Mucosa of gallbladder (tissue), 1 donor: ENCODE measurements at regions not wholly inside any gene's neighbourhood (a gene's known extent, or its start where the extent isn't known, plus 50 kb on each side); places are given as distances from the start of the nearest gene placed in this dataset.

Experiments used
- DNase-seq: peaks from one replicate; pipeline ENCODE4 v3.0.0-alpha.2; 2020; ENCODE audit warnings: low spot score
- donor health status: DM: no; HTN: no; CAD: no.

DNA sequence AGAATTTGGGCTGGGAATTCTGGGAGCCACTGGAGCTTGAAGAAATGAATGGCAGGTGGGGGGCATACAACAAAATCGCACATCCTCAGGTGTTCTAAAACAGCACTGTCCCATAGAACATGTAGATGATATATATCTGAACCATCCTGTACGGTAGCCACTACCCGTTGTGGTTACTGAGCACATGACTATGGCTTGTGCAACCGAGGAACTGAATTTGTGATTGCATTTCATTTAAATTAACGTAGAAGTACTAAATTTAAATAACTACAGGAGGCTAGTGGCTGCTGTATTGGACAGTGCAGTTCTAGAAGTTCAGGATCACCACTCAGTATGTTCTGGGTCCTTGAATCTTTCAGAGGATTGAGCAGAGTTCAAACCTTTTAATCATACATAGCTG lies 172.4 kb downstream of the PHETA1 start:
- DNase-seq: no peak

DNA sequence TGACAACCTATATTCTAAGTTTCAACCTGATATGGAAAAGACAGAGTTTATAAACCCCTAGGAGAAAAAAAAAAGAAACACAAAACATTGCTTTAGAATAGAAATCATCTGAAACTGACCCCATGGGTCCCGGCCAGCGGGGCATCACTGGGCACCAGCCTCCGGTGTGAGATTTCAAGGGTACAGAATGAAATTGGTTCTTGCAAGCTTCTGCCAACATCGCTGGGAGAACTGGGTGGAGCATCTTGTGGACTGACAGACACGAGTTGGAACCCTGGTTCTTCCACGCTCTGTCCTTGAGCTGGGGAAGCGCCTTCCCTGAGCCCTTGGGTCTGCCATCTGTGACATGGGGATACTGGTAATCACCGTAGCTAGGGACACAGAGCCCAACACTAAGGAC lies 173.6 kb downstream of the PHETA1 start:
- DNase-seq: no peak

GRCh38 chr12:111194703-111195051 lies 174.2 kb downstream of the PHETA1 start:
- DNase-seq: no peak

DNA sequence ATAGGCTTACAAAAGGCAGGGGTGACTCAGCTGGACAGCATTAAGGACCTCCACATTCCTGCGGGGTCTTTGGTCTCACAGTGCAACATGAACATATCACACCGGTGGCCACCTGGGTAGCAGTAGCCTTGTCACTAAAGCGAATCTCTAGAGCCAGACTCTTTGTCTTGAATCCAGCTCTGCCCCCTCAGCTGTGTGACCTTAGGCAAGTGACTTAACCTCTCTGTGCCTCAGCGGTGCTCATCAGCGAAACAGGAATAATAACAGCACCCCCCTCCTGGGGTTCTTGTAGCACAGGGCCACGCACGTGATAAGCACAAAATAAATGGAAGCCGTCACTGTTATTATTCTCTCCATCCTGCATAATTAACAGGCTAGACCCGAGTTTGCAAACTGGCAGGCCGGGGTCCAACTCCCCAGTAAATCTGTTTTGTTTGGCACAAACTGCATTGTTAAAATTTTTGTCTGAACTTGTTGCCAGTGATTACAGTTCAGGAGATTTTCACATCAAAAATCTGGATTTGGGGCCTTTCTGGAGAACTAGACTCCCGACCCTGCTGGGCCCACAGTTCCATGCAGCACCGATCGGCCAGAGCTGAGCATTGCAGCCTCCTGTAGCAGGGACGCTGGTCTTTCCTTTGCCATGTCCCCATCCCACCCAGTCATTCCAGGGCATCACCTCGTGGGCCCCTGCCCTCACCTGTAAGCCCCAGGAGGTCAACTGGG lies 174.8 kb downstream of the PHETA1 start:
- DNase-seq: no peak

GRCh38 chr12:111193496-111193895 lies 175.4 kb downstream of the PHETA1 start:
- DNase-seq: no peak

- no peak for DNase-seq
Observed at GRCh38 chr12:111193067-111193466, 175.8 kb downstream of the PHETA1 start.

DNA sequence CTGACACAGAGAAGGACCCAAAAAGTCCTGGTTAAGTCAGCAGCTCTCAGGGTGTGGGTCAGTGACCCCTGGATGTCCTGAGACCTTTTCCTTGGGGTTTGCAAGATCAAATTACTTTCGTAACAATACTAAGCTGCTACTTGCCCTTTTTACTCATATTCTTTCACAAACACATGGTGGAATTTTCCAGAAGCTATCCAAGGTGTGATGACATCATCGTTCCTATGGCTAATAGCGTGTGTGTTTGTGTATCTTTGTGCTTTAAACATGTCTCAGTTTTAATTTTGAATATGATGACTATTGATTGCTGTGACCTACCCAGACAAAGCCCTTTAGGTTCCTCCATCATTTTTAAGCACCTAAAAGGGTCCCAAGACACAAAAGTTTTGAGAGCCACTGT lies 176.2 kb downstream of the PHETA1 start:
- no peak for DNase-seq

DNA sequence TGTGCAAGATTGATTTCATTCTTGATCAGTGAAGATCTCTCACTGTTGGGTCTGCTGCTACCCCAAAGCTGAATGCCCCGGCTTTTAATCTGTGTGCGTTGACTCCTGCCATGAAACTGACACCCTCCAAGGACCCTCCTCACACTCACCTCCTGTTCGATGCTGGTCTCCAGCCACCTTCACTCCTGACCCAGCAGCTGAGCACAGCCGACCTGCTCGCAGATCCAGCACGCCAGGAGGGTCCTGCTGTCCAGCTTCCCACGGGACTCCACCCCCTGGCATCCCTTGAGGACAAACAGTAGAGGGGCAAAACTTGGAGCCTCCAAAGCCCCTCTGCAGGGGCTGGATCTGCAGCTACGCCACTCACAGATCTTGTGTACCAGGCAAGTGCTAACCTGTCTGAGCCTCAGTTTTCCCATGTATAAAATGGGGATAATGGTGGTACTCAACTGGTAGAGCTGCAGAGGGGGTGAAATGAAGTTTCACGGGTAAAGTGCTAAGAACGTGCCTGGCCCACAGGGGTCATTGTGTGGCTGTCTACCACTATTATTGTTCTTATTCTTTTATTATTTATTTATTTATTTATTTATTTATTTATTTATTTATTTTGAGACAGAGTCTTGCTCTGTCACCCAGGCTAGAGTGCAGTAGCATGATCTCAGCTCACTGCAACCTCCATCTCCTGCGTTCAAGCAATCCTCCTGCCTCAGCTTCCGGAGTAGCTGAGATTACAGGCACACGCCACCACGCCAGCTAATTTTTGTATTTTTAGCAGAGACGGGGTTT lies 178.0 kb downstream of the PHETA1 start:
- no peak for DNase-seq

GRCh38 chr12:111189792-111190191 lies 179.1 kb downstream of the PHETA1 start:
- no peak for DNase-seq

GRCh38 chr12:111188436-111188835 lies 180.5 kb downstream of the PHETA1 start:
- no peak for DNase-seq

- DNase-seq: no peak
Observed at GRCh38 chr12:111186347-111186746, 182.5 kb downstream of the PHETA1 start.

DNA sequence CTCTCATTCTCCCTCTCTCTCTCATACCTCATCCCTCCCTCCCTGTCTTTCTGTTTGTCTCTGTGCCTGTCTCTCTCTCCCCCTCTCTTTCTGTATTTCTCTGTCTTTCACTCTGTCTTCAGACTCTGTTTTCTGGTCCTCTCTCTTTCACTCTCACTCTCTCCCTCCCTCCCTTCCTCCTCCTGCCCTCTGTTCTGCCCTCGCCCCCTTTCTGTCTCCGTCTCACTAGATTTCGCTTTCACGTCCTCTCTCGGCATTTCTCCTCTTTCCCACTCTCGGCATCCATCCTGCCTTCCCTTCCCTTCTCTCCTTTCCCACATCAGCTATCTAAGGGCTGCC lies 183.0 kb downstream of the PHETA1 start:
- no peak for DNase-seq

- no peak for DNase-seq
Observed at GRCh38 chr12:111185206-111185888, 183.5 kb downstream of the PHETA1 start.

GRCh38 chr12:111184161-111184560 lies 184.7 kb downstream of the PHETA1 start:
- DNase-seq: no peak

- no peak for DNase-seq
Observed at GRCh38 chr12:111183094-111183493, 185.8 kb downstream of the PHETA1 start.

DNA sequence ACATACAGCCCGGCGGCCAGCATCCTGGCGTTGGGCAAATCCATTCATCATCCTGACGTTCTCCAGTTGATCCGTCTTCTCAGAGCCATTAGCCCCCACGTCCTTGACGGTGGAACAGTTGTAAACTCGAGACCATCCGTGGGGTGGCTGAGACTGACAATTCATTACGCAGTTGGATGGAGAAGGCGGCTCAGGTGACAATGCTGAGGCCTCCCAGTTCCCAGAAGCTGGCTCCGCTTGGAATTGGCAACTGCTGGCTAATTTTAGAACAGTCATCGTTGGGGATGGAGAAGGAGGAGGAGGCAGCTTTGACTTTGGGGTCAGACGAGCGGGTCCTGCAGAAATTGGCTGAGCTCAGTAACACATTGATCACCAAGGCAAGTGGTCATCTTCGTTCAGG lies 186.5 kb downstream of the PHETA1 start:
- no peak for DNase-seq

- DNase-seq: peak; percentile 80
Observed at GRCh38 chr12:111181143-111181726, 187.7 kb downstream of the PHETA1 start.

GRCh38 chr12:111180426-111181142 lies 188.3 kb downstream of the PHETA1 start:
- no peak for DNase-seq

GRCh38 chr12:111178181-111179081 lies 190.5 kb downstream of the PHETA1 start:
- peak; percentile 30 for DNase-seq

- DNase-seq: no peak
Observed at GRCh38 chr12:111175396-111176094, 193.3 kb downstream of the PHETA1 start.
